BJ (cell line): ENCODE measurements at regions not wholly inside any gene's neighbourhood (a gene's known extent, or its start where the extent isn't known, plus 50 kb on each side); places are given as distances from the start of the nearest gene placed in this dataset.
A peak's percentile ranks its signal among the peaks of the same experiment; 100 is the strongest.

Experiments used
- CTCF ChIA-PET: fragments of 350-600 bp; formaldehyde crosslinking; extraction: SDS; loops from one replicate; lab custom pipeline; 2021; ENCODE audit warnings: antibody characterized with exemption, inconsistent platforms; lab: Yijun Ruan, JAX
- POLR2A ChIA-PET: fragments of 300-600 bp; sonication (Branson Sonifier 250); formaldehyde crosslinking; extraction: SDS; loops from one replicate; lab custom pipeline; 2021; ENCODE audit warnings: antibody characterized with exemption; lab: Charles Lee
- DNase-seq: peaks from one replicate; pipeline ENCODE4 v3.0.0-alpha.2; 2011; ENCODE audit warnings: low read depth
- H3K27me3 ChIP-seq: 2 replicates; pipeline ENCODE4 v1.6.0; 2011; ENCODE audit warnings: low read length; ENCODE audit not compliant: control insufficient read depth, insufficient read depth
- H3K36me3 ChIP-seq: 2 replicates; pipeline ENCODE4 v1.5.1; 2011; ENCODE audit warnings: low read length; ENCODE audit not compliant: control insufficient read depth, insufficient read depth
- H3K4me3 ChIP-seq: 2 replicates; pipeline ENCODE4 v1.5.1; 2011; ENCODE audit warnings: low read depth, mild to moderate bottlenecking, control low read depth, low read length
- TF ChIP-seq, protein P1 (sequence below): IDR thresholded peaks from 2 replicates; pipeline ENCODE4 v1.5.1; 2011; ENCODE audit warnings: low read depth, mild to moderate bottlenecking, control low read depth, inconsistent platforms, low read length, moderate library complexity; ENCODE audit not compliant: insufficient read depth

- peaks cover 18% of the 10 kb centered on the region for H3K27me3 ChIP-seq
- POLR2A ChIA-PET: no interaction called here
These were observed 228.5 kb downstream of the FOXL1 start for GRCh38 chr16:86806838-86807351.

DNA sequence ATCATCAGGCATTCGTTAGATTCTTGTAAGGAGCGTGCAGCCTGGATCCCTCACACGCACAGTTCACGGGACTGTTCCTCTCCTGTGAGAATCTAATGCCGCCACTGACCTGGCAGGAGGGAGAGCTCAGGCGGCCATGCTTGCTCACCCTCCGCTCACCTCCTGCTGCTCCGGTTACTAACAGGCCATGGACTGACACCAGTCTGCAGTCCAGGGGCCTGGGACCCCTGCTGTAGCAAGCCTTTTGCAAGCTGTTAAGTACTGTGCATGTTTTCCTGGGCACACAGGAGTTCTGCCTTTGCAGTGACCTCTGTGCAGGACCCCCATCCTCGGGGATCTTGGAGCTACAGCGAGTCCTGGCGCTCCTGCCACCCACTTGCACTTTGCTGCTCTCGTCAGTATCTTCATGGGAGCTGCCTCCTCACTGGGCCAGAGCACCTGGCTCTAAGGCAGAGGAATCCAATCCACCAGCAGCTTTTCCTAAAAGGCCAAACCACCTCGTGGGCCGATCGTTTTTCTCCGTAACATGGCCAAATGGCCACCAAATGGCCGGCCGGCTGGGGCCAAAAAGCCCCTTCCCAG is 230.6 kb downstream of the FOXL1 start:
- TF ChIP-seq, protein P1, sequence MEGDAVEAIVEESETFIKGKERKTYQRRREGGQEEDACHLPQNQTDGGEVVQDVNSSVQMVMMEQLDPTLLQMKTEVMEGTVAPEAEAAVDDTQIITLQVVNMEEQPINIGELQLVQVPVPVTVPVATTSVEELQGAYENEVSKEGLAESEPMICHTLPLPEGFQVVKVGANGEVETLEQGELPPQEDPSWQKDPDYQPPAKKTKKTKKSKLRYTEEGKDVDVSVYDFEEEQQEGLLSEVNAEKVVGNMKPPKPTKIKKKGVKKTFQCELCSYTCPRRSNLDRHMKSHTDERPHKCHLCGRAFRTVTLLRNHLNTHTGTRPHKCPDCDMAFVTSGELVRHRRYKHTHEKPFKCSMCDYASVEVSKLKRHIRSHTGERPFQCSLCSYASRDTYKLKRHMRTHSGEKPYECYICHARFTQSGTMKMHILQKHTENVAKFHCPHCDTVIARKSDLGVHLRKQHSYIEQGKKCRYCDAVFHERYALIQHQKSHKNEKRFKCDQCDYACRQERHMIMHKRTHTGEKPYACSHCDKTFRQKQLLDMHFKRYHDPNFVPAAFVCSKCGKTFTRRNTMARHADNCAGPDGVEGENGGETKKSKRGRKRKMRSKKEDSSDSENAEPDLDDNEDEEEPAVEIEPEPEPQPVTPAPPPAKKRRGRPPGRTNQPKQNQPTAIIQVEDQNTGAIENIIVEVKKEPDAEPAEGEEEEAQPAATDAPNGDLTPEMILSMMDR: no peak
- CTCF ChIA-PET: interaction anchor here (1.5 to 2.0 kb wide), 2 partner anchors 10 to 234 kb away, joined by 6 to 11 read pairs; no protein-coding TSS in a partner anchor
- POLR2A ChIA-PET: interaction anchor here (0.5 to 0.6 kb wide), 2 partner anchors 17 to 233 kb away, joined by 5 to 22 read pairs; no protein-coding TSS in a partner anchor

More at GRCh38 chr16:86806838-86807351, 228.5 kb downstream of the FOXL1 start:
- DNase-seq: no peak
- Histone ChIP-seq H3K4me3 (no peak overlapping the region), H3K36me3 (no peaks in the 10 kb centered on the region)
- TF ChIP-seq, protein P1: no peak
- CTCF ChIA-PET: no interaction called here

DNA sequence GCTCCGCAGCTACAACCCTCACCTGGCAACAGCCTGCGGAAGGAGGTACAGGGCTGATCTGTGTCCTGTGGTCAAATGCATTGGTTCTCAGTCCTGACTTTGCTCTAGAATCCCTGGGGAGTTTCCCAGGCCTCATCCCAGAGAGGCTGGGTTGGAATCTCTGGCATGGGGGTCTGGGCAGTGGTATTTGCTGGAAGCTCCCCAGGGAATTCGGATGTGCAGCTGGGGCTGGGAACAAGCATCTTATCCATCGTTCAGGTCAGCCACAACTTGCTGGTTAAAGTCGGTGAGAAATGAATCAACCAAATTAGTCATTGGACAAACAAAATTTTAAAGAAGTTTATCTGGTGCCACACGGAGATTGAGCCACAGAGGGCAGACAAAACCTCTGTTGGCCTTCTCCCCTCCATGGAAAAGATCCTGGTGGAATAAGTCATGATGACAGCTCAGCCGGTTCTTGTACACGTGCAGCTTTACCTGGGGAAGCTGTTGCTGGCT is 231.2 kb downstream of the FOXL1 start:
- CTCF ChIA-PET: interaction anchor here (1.5 to 2.0 kb wide), 2 partner anchors 10 to 234 kb away, joined by 6 to 11 read pairs; no protein-coding TSS in a partner anchor
- Histone ChIP-seq H3K36me3 (no peaks in the 10 kb centered on the region), H3K27me3 (peaks cover 18% of the 10 kb centered on the region), H3K4me3 (no peak overlapping the region)
- POLR2A ChIA-PET: interaction anchor here (0.5 to 0.6 kb wide), 2 partner anchors 18 to 233 kb away, joined by 5 to 22 read pairs; no protein-coding TSS in a partner anchor
- TF ChIP-seq, protein P1: no peak
- peak; percentile 31 for DNase-seq

More for the DNA sequence above, 230.6 kb downstream of the FOXL1 start:
- no peaks in the 10 kb centered on the region for H3K36me3 ChIP-seq
- peaks cover 21% of the 10 kb centered on the region for H3K27me3 ChIP-seq
- H3K4me3 ChIP-seq: no peak overlapping the region
- DNase-seq: no peak

DNA sequence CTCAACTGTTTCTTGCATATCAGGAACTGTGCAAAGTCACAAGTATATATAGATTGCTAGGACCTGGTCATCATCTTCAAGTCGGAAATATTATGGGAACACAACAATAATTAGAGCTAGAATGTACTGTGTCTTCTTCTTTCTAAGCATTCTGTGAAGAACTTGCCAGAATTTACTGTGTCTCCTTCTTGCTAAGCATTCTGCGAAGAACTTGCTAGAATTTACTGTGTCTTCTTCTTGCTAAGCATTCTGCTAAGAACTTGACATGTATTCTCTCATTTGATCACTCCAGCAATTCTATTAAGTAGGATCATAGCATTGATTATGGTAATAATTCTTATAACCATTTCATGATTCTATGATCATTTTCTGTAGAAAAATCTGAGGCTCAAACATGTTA is 231.7 kb downstream of the FOXL1 start:
- no peak for DNase-seq
- POLR2A ChIA-PET: no interaction called here
- Histone ChIP-seq H3K27me3 (peaks cover 16% of the 10 kb centered on the region), H3K4me3 (no peak overlapping the region), H3K36me3 (no peaks in the 10 kb centered on the region)
- CTCF ChIA-PET: interaction anchor here (1.1 to 2.0 kb wide), 3 partner anchors 9 to 235 kb away, joined by 3 to 11 read pairs (median 6); no protein-coding TSS in a partner anchor
- TF ChIP-seq, protein P1: no peak

DNA sequence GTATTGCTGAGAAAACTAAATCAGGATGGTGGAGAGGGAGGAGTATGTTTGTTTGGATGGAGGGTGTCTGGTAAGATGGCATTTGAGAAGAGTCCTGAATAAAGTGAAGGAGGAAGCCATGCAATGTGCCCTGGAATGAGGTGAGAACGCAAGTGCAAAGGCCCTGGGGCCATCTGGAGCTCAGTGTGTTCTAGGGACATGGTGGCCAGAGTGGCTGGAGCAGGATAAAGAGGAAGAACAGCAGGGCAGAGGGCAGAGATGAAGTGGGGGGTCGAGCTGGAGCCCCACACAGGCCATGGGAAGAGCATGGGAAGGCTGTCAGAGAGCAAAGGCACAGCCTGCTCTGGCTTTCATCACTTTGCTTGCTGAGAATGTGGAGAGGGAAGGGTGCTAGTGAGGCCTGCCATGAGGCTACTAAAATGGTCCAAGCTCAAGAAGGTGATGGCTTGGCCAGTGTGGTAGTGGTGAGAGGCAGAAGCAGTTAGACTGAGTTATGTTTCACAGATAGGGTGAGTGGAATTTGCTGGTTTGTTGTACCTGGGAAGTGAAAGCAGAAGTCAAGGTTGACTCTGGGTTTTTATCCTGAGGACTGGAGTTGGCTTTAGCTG is 234.1 kb downstream of the FOXL1 start:
- H3K27me3 ChIP-seq: peaks cover 20% of the 10 kb centered on the region
- POLR2A ChIA-PET: no interaction called here
- CTCF ChIA-PET: no interaction called here
- no peak for DNase-seq
- H3K4me3 ChIP-seq: no peak overlapping the region
- no peaks in the 10 kb centered on the region for H3K36me3 ChIP-seq
- TF ChIP-seq, protein P1: no peak
